ENCODE measurements at regions not wholly inside any gene's neighbourhood (a gene's known extent, or its start where the extent isn't known, plus 50 kb on each side); places are given as distances from the start of the nearest gene placed in this dataset.

GRCh38 chr2:160890667-160891352 is 269.4 kb upstream of the TANK start:
- Histone ChIP-seq H3K9me1 (ENCODE audit: control insufficient read depth, extremely low read depth, insufficient read depth, low read length) (no peaks in the 10 kb centered on the region), H3K9me3 (ENCODE audit: control insufficient read depth, low read depth, low read length) (no peaks in the 10 kb centered on the region), H3K4me3 (ENCODE audit: control insufficient read depth in 2 of 3, extremely low read depth in 1 of 3, insufficient read depth in 2 of 3, low read depth in 1 of 3, low read length in 3 of 3) (no peak overlapping the region), H2AFZ (ENCODE audit: control insufficient read depth, low read length) (no peak overlapping the region), H3K79me2 (ENCODE audit: control insufficient read depth, insufficient read depth, low read length) (no peaks in the 10 kb centered on the region), H3K27ac (ENCODE audit: control insufficient read depth, insufficient read depth, low read length) (no peak overlapping the region), H4K20me1 (ENCODE audit: control insufficient read depth, extremely low read depth, insufficient read depth, low read length) (no peaks in the 10 kb centered on the region), H3K36me3 (ENCODE audit: control insufficient read depth in 2 of 2, extremely low read depth in 1 of 2, insufficient read depth in 2 of 2, low read length in 2 of 2) (no peaks in the 10 kb centered on the region), H3K4me1 (ENCODE audit: control insufficient read depth, extremely low read depth, insufficient read depth, low read length) (no peaks in the 10 kb centered on the region), H3K4me2 (ENCODE audit: control insufficient read depth, extremely low read depth, insufficient read depth, low read depth, low read length) (no peak overlapping the region), H3K9ac (ENCODE audit: control insufficient read depth, extremely low read depth, insufficient read depth, low read length) (no peak overlapping the region), H3K27me3 (ENCODE audit: control insufficient read depth, extremely low read depth, insufficient read depth, low read length) (no peaks in the 10 kb centered on the region)
- DNase-seq (ENCODE audit: low read depth, low spot score) (no peak), FAIRE-seq (peak; percentile 29)
- TF ChIP-seq EZH2 (IDR thresholded peaks at IDR 0.05; ENCODE audit: low read length) (no peak), CTCF (optimal IDR thresholded peaks at IDR 0.05 in 1 of 3, IDR thresholded peaks at IDR 0.05 in 1 of 3, conservative IDR thresholded peaks at IDR 0.05 in 1 of 3; ENCODE audit: extremely low read depth in 1 of 3, insufficient read depth in 2 of 3, low read length in 3 of 3) (no peak)
- dilution Hi-C loops (cut with MboI; ENCODE audit: extremely low pct_ligation_motif_present, low sequenced_read_pairs): no loop called here

- dilution Hi-C loops (cut with MboI; ENCODE audit: extremely low pct_ligation_motif_present, low sequenced_read_pairs): no loop called here
- Histone ChIP-seq H3K4me3 (ENCODE audit: control insufficient read depth in 2 of 3, extremely low read depth in 1 of 3, insufficient read depth in 2 of 3, low read depth in 1 of 3, low read length in 3 of 3) (no peak overlapping the region), H3K9me3 (ENCODE audit: control insufficient read depth, low read depth, low read length) (no peaks in the 10 kb centered on the region), H3K9ac (ENCODE audit: control insufficient read depth, extremely low read depth, insufficient read depth, low read length) (no peak overlapping the region), H3K27me3 (ENCODE audit: control insufficient read depth, extremely low read depth, insufficient read depth, low read length) (no peaks in the 10 kb centered on the region), H4K20me1 (ENCODE audit: control insufficient read depth, extremely low read depth, insufficient read depth, low read length) (no peaks in the 10 kb centered on the region), H3K4me1 (ENCODE audit: control insufficient read depth, extremely low read depth, insufficient read depth, low read length) (no peaks in the 10 kb centered on the region), H3K9me1 (ENCODE audit: control insufficient read depth, extremely low read depth, insufficient read depth, low read length) (no peaks in the 10 kb centered on the region), H3K4me2 (ENCODE audit: control insufficient read depth, extremely low read depth, insufficient read depth, low read depth, low read length) (no peak overlapping the region), H2AFZ (ENCODE audit: control insufficient read depth, low read length) (no peak overlapping the region), H3K79me2 (ENCODE audit: control insufficient read depth, insufficient read depth, low read length) (no peaks in the 10 kb centered on the region), H3K27ac (ENCODE audit: control insufficient read depth, insufficient read depth, low read length) (no peak overlapping the region), H3K36me3 (ENCODE audit: control insufficient read depth in 2 of 2, extremely low read depth in 1 of 2, insufficient read depth in 2 of 2, low read length in 2 of 2) (no peaks in the 10 kb centered on the region)
- TF ChIP-seq EZH2 (IDR thresholded peaks at IDR 0.05; ENCODE audit: low read length) (no peak), CTCF (optimal IDR thresholded peaks at IDR 0.05 in 1 of 3, IDR thresholded peaks at IDR 0.05 in 1 of 3, conservative IDR thresholded peaks at IDR 0.05 in 1 of 3; ENCODE audit: extremely low read depth in 1 of 3, insufficient read depth in 2 of 3, low read length in 3 of 3) (no peak)
- FAIRE-seq (no peak), DNase-seq (ENCODE audit: low read depth, low spot score) (no peak)
Observed at GRCh38 chr2:160891353-160891740, 268.9 kb upstream of the TANK start.

All from keratinocyte (primary cell).